ENCODE measurements at regions not wholly inside any gene's neighbourhood (a gene's known extent, or its start where the extent isn't known, plus 50 kb on each side); places are given as distances from the start of the nearest gene placed in this dataset.
"Not testable (repeated sequence)": the region's sequence is repeated elsewhere in the genome, so short reads cannot be mapped to it uniquely, and the experiment has no call there.

- Histone ChIP-seq H3K27ac (ENCODE audit: low read depth) (no peak overlapping the region), H2AFZ (no peak overlapping the region), H3K36me3 (ENCODE audit: insufficient read depth) (no peaks in the 10 kb centered on the region), H3K4me2 (no peak overlapping the region), H4K20me1 (replicated peaks; ENCODE audit: insufficient read depth) (no peaks in the 10 kb centered on the region), H3K9me2 (ENCODE audit: insufficient read depth) (no peaks in the 10 kb centered on the region), H3K4me3 (no peak overlapping the region), H3F3A (replicated peaks; ENCODE audit: low read depth) (no peaks in the 10 kb centered on the region), H3K27me3 (ENCODE audit: insufficient read depth) (no peaks in the 10 kb centered on the region), H3K79me2 (replicated peaks; ENCODE audit: insufficient read depth) (no peaks in the 10 kb centered on the region), H3K4me1 (ENCODE audit: insufficient read depth) (peaks cover 5% of the 10 kb centered on the region)
- Mint-ChIP-seq H3K27me3 (ENCODE audit: insufficient read depth, low read depth, poor library complexity) (peaks cover 4% of the 10 kb centered on the region), H3K4me3 (no peak overlapping the region), H3K4me1 (peaks cover 11% of the 10 kb centered on the region), H3K27ac (no peak overlapping the region), H3K36me3 (ENCODE audit: low read depth) (peaks cover 2% of the 10 kb centered on the region; the same call in 2 of the 3 replicates), H3K9me3 (peaks cover 16% of the 10 kb centered on the region)
- no peak for DNase-seq (ENCODE audit: low spot score)
- TF ChIP-seq ZNF114 (CRISPR knock-in tag; IDR thresholded peaks at IDR 0.05) (no peak), CREB1 (CRISPR knock-in tag; IDR thresholded peaks at IDR 0.05; ENCODE audit: low read depth) (no peak), JUNB (IDR thresholded peaks at IDR 0.05; ENCODE audit: unreplicated experiment) (no peak), STAT1 (IDR thresholded peaks at IDR 0.05; ENCODE audit: unreplicated experiment) (no peak), EZH2phosphoT487 (IDR thresholded peaks at IDR 0.05; ENCODE audit: unreplicated experiment) (no peak), CTCF (conservative IDR thresholded peaks at IDR 0.05; ENCODE audit: low read depth in 2 of 2) (no peak)
- ATAC-seq: no peak
Observed at GRCh38 chr7:155237297-155237696, 60.4 kb upstream of the INSIG1 start.

GRCh38 chr7:155237730-155238129 is 59.9 kb upstream of the INSIG1 start:
- Histone ChIP-seq H3K4me3 (no peak overlapping the region), H3K9me2 (ENCODE audit: insufficient read depth) (no peaks in the 10 kb centered on the region), H4K20me1 (replicated peaks; ENCODE audit: insufficient read depth) (no peaks in the 10 kb centered on the region), H3K27ac (ENCODE audit: low read depth) (no peak overlapping the region), H3K79me2 (replicated peaks; ENCODE audit: insufficient read depth) (no peaks in the 10 kb centered on the region), H3K27me3 (ENCODE audit: insufficient read depth) (no peaks in the 10 kb centered on the region), H3F3A (replicated peaks; ENCODE audit: low read depth) (no peaks in the 10 kb centered on the region), H3K4me1 (ENCODE audit: insufficient read depth) (peaks cover 5% of the 10 kb centered on the region), H3K4me2 (no peak overlapping the region), H3K36me3 (ENCODE audit: insufficient read depth) (no peaks in the 10 kb centered on the region), H2AFZ (no peak overlapping the region)
- DNase-seq (ENCODE audit: low spot score): no peak
- Mint-ChIP-seq H3K4me1 (peaks cover 11% of the 10 kb centered on the region), H3K27ac (no peak overlapping the region), H3K4me3 (no peak overlapping the region), H3K27me3 (ENCODE audit: insufficient read depth, low read depth, poor library complexity) (peaks cover 4% of the 10 kb centered on the region), H3K36me3 (ENCODE audit: low read depth) (peaks cover 4% of the 10 kb centered on the region; the same call in 2 of the 3 replicates), H3K9me3 (peaks cover 18% of the 10 kb centered on the region)
- ATAC-seq: no peak
- TF ChIP-seq POLR2AphosphoS5 (IDR thresholded peaks at IDR 0.05; ENCODE audit: low read depth): no peak
- TF ChIP-seq JUNB (IDR thresholded peaks at IDR 0.05; ENCODE audit: unreplicated experiment): no peak

- not testable (repeated sequence) for H3K4me3 ChIP-seq; DNase-seq (ENCODE audit: low spot score); H3F3A ChIP-seq (replicated peaks; ENCODE audit: low read depth); H3K9me2 ChIP-seq (ENCODE audit: insufficient read depth); H3K36me3 ChIP-seq (ENCODE audit: insufficient read depth); H3K4me2 ChIP-seq; H3K4me3 Mint-ChIP-seq; H3K27ac Mint-ChIP-seq; H2AFZ ChIP-seq; H3K27ac ChIP-seq (ENCODE audit: low read depth); H4K20me1 ChIP-seq (replicated peaks; ENCODE audit: insufficient read depth); ATAC-seq; H3K4me1 ChIP-seq (ENCODE audit: insufficient read depth); H3K79me2 ChIP-seq (replicated peaks; ENCODE audit: insufficient read depth); H3K27me3 Mint-ChIP-seq (ENCODE audit: insufficient read depth, low read depth, poor library complexity); H3K27me3 ChIP-seq (ENCODE audit: insufficient read depth)
- peaks cover 11% of the 10 kb centered on the region for H3K4me1 Mint-ChIP-seq
- H3K36me3 Mint-ChIP-seq (ENCODE audit: low read depth): peaks cover 18% of the 10 kb centered on the region; the same call in 2 of the 3 replicates
- H3K9me3 Mint-ChIP-seq: peaks cover 34% of the 10 kb centered on the region
Observed at GRCh38 chr7:155239431-155240087, 58.1 kb upstream of the INSIG1 start.

All from GM23338 (cell line).